Dermis blood vessel endothelial cell (primary cell): ENCODE measurements at regions not wholly inside any gene's neighbourhood (a gene's known extent, or its start where the extent isn't known, plus 50 kb on each side); places are given as distances from the start of the nearest gene placed in this dataset.

Experiments used
- DNase-seq: peaks from one replicate; pipeline ENCODE4 v3.0.0; 2010

GRCh38 chr10:10362800-10363199, 654.9 kb upstream of the CELF2 start:
- DNase-seq: no peak

- DNase-seq: no peak
Measured at GRCh38 chr10:10363217-10363616, 654.5 kb upstream of the CELF2 start.

- no peak for DNase-seq
Measured at GRCh38 chr10:10364902-10365301, 652.8 kb upstream of the CELF2 start.

- no peak for DNase-seq
Measured at GRCh38 chr10:10365676-10366075, 652.0 kb upstream of the CELF2 start.

GRCh38 chr10:10366836-10367235, 650.8 kb upstream of the CELF2 start:
- DNase-seq: no peak

- DNase-seq: no peak
Measured at GRCh38 chr10:10367264-10367663, 650.4 kb upstream of the CELF2 start.

- DNase-seq: no peak
Measured at GRCh38 chr10:10368951-10369576, 648.6 kb upstream of the CELF2 start.

GRCh38 chr10:10385831-10386230, 631.8 kb upstream of the CELF2 start:
- no peak for DNase-seq

GRCh38 chr10:10389182-10389581, 628.5 kb upstream of the CELF2 start:
- no peak for DNase-seq

GRCh38 chr10:10392511-10392910, 625.2 kb upstream of the CELF2 start:
- DNase-seq: no peak

- no peak for DNase-seq
Measured at GRCh38 chr10:10394933-10395658, 622.6 kb upstream of the CELF2 start.

- no peak for DNase-seq
Measured at GRCh38 chr10:10396601-10397000, 621.1 kb upstream of the CELF2 start.

GRCh38 chr10:10397906-10398305, 619.8 kb upstream of the CELF2 start:
- DNase-seq: no peak

- no peak for DNase-seq
Measured at GRCh38 chr10:10403762-10404161, 613.9 kb upstream of the CELF2 start.

GRCh38 chr10:10417671-10418070, 600.0 kb upstream of the CELF2 start:
- no peak for DNase-seq

GRCh38 chr10:10418387-10418786, 599.3 kb upstream of the CELF2 start:
- DNase-seq: no peak

GRCh38 chr10:10421071-10421470, 596.6 kb upstream of the CELF2 start:
- no peak for DNase-seq

GRCh38 chr10:10431422-10432066, 586.1 kb upstream of the CELF2 start:
- no peak for DNase-seq

GRCh38 chr10:10432296-10433035, 585.2 kb upstream of the CELF2 start:
- DNase-seq: no peak

GRCh38 chr10:10434312-10434711, 583.4 kb upstream of the CELF2 start:
- DNase-seq: no peak

- DNase-seq: no peak
Measured at GRCh38 chr10:10437886-10438285, 579.8 kb upstream of the CELF2 start.

- no peak for DNase-seq
Measured at GRCh38 chr10:10438335-10439100, 579.2 kb upstream of the CELF2 start.

- no peak for DNase-seq
Measured at GRCh38 chr10:10456856-10457255, 560.8 kb upstream of the CELF2 start.
